Pancreas (tissue), 10 donors: ENCODE measurements at regions not wholly inside any gene's neighbourhood (a gene's known extent, or its start where the extent isn't known, plus 50 kb on each side); places are given as distances from the start of the nearest gene placed in this dataset.

Source experiments
- ATAC-seq, 4 donors: fragments of 200-7000 bp; cut with Tn5 transposase; one replicate each; pipeline versions ENCODE4 v1.8.0 to v1.9.1; 2020; ENCODE audit warnings: mild to moderate bottlenecking in 4 of 4, moderate library complexity in 4 of 4
- DNase-seq, 6 donors: peaks; one replicate each; pipeline ENCODE4 v3.0.0-alpha.2; 2020
- FAIRE-seq: peaks from 2 replicates; lab custom pipeline; 2012; peaks lifted over from hg19 to GRCh38; lab: Jason Lieb, UNC
- H3K27ac ChIP-seq, 4 donors: fragments of 200-600 bp; sonication (generic); 1 replicate in 3 of 4; 2 replicates in 1 of 4; pipeline versions ENCODE4 v1.5.0 to v1.8.0; 2020
- H3K27me3 ChIP-seq, 4 donors: fragments of 200-600 bp; one replicate each; pipeline ENCODE4 v1.8.0; 2021
- H3K36me3 ChIP-seq, 3 donors: fragments of 200-600 bp; sonication (generic) in 1 of 3; one replicate each; pipeline versions ENCODE4 v1.5.0 to v1.8.0; 2020 to 2021
- H3K4me1 ChIP-seq, 3 donors: fragments of 200-600 bp; one replicate each; pipeline ENCODE4 v1.8.0; 2021
- H3K4me3 ChIP-seq, 4 donors: fragments of 200-600 bp; sonication (generic) in 2 of 4; one replicate each; pipeline versions ENCODE4 v1.5.0 to v1.8.0; 2020 to 2021
- H3K9me3 ChIP-seq, 4 donors: fragments of 200-600 bp; one replicate each; pipeline ENCODE4 v1.8.0; 2021
- WGBS, 2 donors: extraction: QIAGEN DNeasy Blood & Tissue Kit; methylation state at CpG; one replicate each; pipeline ENCODE4 v1.1.7; 2013; 5-methylcytosine and 5-hydroxymethylcytosine counted together
- intact Hi-C, 3 donors: fragments of 100-400 bp; cut with DNase I; formaldehyde crosslinking; loops; one replicate each; pipeline versions ENCODE4 v1.11.1 to v1.14.2; 2022
- TF ChIP-seq, protein P1 (sequence below), 4 donors: fragments of 200-600 bp; sonication (generic) in 3 of 4; IDR thresholded peaks; one replicate each; pipeline versions ENCODE4 v1.5.0 to v1.8.0; 2021; ENCODE audit warnings: antibody characterized with exemption in 4 of 4
- donor health status: healthy with polysubstance abuse.
- donor health status: DM: no; HTN: no; CAD: no; lungs with moderate emphysema.
- donor health status: DM: no; HTN: no; CAD: no.
- donor health status: control.
- donor health status: control.
- donor health status: Bipolar disorder and iron deficiency.
- donor health status: DM: yes; HTN: yes; CAD: no.
- donor health status: DM: no; HTN: no; CAD: no.
- donor health status: DM: no; HTN: no; CAD: no.
- donor health status: DM: yes; HTN: yes; CAD: no.

DNA sequence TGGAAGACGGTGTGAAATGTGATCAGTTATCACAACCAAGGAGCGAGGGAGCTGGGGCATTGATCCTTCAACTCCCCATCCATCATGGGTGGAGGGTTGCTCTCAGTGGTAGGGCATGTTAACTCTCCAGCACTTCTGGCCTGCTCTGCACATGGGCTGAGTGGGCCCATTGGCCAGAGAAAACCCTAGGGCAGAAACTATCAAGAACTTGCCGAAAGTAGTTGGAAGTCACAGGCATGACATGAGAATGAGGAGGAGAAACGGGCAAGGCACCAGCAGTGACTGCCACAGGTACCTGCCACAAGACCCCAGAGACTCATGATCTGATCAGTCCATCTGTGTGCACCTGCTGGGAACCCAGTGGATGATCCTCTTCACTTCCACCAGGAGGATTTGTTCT is 50.9 kb upstream of the CXCL14 start:
- ATAC-seq = no peak
- Histone ChIP-seq H3K27me3 (no peaks in the 10 kb centered on the region), H3K36me3 (no peaks in the 10 kb centered on the region), H3K4me3 (no peak overlapping the region), H3K9me3 (no peaks in the 10 kb centered on the region), H3K27ac (no peak overlapping the region), H3K4me1 (no peaks in the 10 kb centered on the region)
- DNase-seq = no peak
- no peak for FAIRE-seq
- 76 to 78% methylated on average over 4 of the region's 4 CpGs for WGBS, 2 donors
- TF ChIP-seq, protein P1, sequence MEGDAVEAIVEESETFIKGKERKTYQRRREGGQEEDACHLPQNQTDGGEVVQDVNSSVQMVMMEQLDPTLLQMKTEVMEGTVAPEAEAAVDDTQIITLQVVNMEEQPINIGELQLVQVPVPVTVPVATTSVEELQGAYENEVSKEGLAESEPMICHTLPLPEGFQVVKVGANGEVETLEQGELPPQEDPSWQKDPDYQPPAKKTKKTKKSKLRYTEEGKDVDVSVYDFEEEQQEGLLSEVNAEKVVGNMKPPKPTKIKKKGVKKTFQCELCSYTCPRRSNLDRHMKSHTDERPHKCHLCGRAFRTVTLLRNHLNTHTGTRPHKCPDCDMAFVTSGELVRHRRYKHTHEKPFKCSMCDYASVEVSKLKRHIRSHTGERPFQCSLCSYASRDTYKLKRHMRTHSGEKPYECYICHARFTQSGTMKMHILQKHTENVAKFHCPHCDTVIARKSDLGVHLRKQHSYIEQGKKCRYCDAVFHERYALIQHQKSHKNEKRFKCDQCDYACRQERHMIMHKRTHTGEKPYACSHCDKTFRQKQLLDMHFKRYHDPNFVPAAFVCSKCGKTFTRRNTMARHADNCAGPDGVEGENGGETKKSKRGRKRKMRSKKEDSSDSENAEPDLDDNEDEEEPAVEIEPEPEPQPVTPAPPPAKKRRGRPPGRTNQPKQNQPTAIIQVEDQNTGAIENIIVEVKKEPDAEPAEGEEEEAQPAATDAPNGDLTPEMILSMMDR (IDR thresholded peaks at IDR 0.05) = no peak
- intact Hi-C loops = no loop called here

- FAIRE-seq (no peak), DNase-seq (no peak), ATAC-seq (no peak)
- Histone ChIP-seq H3K9me3 (no peaks in the 10 kb centered on the region), H3K4me3 (no peak overlapping the region), H3K27ac (no peak overlapping the region), H3K36me3 (no peaks in the 10 kb centered on the region), H3K27me3 (no peaks in the 10 kb centered on the region), H3K4me1 (no peaks in the 10 kb centered on the region)
- intact Hi-C loops = no loop called here
- WGBS, 2 donors = 42 to 47% methylated on average over 7 of the region's 7 CpGs
- TF ChIP-seq, protein P1 (IDR thresholded peaks at IDR 0.05) = no peak
Measured at GRCh38 chr5:135628771-135629563, 50.2 kb upstream of the CXCL14 start.
